HUES6 (cell line): ENCODE measurements at regions not wholly inside any gene's neighbourhood (a gene's known extent, or its start where the extent isn't known, plus 50 kb on each side); places are given as distances from the start of the nearest gene placed in this dataset.
"Not testable (repeated sequence)": the region's sequence is repeated elsewhere in the genome, so short reads cannot be mapped to it uniquely, and the experiment has no call there.

Source experiments
- H3K27ac ChIP-seq: 2 replicates; pipeline ENCODE4 v1.7.0; 2013; ENCODE audit warnings: low read depth, mild to moderate bottlenecking, low read length, inconsistent platforms
- H3K27me3 ChIP-seq: 2 replicates; pipeline ENCODE4 v1.6.1; 2013; ENCODE audit warnings: low read length; ENCODE audit not compliant: control insufficient read depth, insufficient read depth
- H3K36me3 ChIP-seq: 2 replicates; pipeline ENCODE4 v1.6.1; 2013; ENCODE audit warnings: low read length; ENCODE audit not compliant: control insufficient read depth, insufficient read depth
- H3K4me1 ChIP-seq: 2 replicates; pipeline ENCODE4 v1.6.1; 2013; ENCODE audit warnings: low read length; ENCODE audit not compliant: control insufficient read depth, insufficient read depth
- H3K4me3 ChIP-seq: 2 replicates; pipeline ENCODE4 v1.5.1; 2013; ENCODE audit warnings: low read depth, low read length
- H3K9ac ChIP-seq: one replicate; pipeline ENCODE4 v1.6.1; 2013; ENCODE audit warnings: mild to moderate bottlenecking, low read length
- H3K9me3 ChIP-seq: 2 replicates; pipeline ENCODE4 v1.6.1; 2013; ENCODE audit warnings: low read depth, low read length; ENCODE audit not compliant: control insufficient read depth, insufficient read depth

DNA sequence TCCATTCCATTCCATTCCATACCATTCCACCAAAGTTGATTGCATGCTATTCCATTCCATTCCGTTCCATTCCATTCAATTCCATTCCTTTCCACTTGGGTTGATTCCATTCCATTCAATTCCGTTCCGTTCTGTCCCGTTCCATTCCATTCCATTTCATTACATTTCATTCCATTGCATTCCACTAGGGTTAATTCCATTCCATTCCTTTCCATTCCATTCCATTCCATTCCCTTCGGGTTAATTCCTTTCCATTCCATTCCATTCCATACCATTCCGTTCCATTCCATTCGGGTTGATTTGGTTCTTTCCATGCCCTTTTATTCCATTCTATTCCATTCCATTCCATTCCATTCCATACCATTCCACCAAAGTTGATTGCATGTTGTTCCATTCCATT lies 131.9 kb downstream of the CWH43 start:
- not testable (repeated sequence) for H3K27ac ChIP-seq, H3K9ac ChIP-seq, H3K4me1 ChIP-seq, H3K36me3 ChIP-seq, H3K27me3 ChIP-seq
- Histone ChIP-seq H3K9me3 (peaks cover 80% of the 10 kb centered on the region), H3K4me3 (peak overlapping the region; percentile 4; the same call in 1 of the 2 replicates)

DNA sequence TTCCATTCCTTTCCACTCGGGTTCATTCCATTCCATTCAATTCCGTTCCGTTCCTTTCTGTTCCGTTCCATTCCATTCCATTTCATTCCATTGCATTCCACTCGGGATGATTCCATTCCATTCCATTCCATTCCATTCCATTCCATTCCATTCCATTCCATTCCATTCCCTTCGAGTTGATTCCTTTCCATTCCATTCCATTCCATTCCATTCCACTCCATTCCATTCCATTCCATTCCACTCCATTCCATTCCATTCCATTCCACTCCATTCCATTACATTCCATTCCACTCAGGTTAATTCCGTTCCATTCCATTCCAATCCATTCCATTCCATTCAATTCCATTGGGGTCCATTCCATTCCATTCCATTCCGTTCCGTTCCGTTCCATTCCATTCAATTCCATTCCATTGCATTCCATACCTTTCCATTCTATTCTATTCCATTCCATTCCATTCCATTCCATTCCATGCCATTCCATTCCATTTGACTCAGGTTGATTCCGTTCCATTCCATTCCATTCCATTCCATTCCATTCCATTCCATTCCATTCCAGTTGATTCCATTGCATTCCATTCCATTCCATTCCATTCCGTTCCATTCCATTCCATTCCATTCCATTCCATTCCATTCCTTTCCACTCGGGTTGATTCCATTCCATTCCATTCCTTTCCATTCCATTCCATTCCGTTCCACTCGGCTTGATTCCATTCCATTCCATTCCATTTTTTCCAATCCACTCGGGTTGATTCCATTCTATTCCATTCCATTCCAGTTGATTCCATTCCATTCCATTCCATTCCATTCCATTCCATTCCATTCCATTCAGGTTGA lies 132.5 kb downstream of the CWH43 start:
- not testable (repeated sequence) for H3K27ac ChIP-seq, H3K9ac ChIP-seq, H3K36me3 ChIP-seq, H3K27me3 ChIP-seq, H3K4me1 ChIP-seq
- Histone ChIP-seq H3K4me3 (peak overlapping the region; percentile 25), H3K9me3 (peaks cover 73% of the 10 kb centered on the region)

DNA sequence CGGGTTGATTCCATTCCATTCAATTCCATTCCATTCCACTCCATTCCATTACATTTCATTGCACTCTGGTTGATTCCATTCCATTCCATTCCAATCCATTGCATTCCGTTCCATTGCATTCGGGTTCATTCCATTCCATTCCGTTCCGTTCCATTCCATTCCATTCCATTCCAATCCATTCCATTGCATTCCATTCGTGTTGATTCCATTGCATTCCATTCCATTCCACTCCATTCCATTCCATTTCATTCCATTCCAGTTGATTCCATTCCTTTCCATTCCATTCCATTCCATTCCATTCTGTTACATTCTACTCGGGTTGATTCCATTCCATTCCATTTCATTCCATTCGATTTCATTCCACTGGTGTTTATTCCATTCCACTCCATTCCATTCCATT lies 133.3 kb downstream of the CWH43 start:
- H3K9ac ChIP-seq, H3K27me3 ChIP-seq, H3K36me3 ChIP-seq, H3K4me1 ChIP-seq, H3K27ac ChIP-seq: not testable (repeated sequence)
- Histone ChIP-seq H3K4me3 (peak overlapping the region; percentile 25), H3K9me3 (peaks cover 66% of the 10 kb centered on the region)

DNA sequence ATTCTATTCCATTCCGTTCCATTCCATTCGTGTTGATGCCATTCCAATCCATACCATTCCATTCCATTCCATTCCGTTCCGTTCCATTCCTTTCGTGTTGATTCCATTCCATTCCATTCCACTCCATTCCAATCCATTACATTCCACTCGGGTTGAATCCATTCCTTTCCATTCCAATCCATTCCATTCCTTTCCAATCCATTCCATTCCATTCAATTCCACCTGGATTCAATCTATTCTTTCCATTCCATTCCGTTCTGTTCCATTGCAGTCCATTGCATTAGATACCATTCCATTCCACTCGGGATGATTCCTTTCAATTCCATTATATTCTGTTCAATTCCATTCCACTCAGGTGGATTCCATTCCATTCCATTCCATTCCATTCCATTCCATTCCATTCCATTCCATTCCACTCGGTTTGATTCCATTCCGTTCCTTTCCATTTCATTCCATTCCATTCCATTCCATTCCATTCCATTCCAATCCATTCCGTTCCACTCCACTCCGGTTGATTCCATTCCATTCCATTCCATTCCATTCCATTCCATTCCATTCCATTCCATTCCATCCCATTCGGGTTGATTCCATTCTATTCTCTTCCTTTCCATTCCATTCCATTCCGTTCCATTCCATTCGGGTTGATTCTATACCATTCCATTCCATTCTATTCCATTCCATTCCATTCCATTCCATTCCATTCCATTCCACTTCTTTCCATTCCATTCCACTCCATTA lies 134.1 kb downstream of the CWH43 start:
- H3K27ac ChIP-seq, H3K36me3 ChIP-seq, H3K27me3 ChIP-seq, H3K4me1 ChIP-seq, H3K9ac ChIP-seq: not testable (repeated sequence)
- Histone ChIP-seq H3K9me3 (peaks cover 60% of the 10 kb centered on the region), H3K4me3 (peak overlapping the region; percentile 7)

DNA sequence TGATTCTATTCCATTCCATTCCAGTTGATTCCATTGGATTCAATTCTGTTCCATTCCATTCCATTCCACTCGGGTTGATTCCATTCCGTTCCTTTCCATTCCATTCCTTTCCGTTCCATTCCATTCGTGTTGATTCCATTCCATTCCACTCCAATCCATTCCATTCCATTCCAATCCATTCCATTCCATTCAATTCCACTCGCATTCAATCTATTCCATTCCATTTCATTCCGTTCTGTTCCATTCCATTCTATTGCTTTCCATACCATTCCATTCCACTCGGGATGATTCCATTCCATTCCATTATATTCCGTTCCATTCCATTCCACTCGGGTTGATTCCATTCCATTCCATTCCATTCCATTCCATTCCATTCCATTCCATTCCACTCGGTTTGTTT lies 134.7 kb downstream of the CWH43 start:
- Histone ChIP-seq H3K9me3 (peaks cover 54% of the 10 kb centered on the region), H3K4me3 (peak overlapping the region; percentile 0; the same call in 1 of the 2 replicates)
- H3K9ac ChIP-seq, H3K36me3 ChIP-seq, H3K27me3 ChIP-seq, H3K4me1 ChIP-seq, H3K27ac ChIP-seq: not testable (repeated sequence)

DNA sequence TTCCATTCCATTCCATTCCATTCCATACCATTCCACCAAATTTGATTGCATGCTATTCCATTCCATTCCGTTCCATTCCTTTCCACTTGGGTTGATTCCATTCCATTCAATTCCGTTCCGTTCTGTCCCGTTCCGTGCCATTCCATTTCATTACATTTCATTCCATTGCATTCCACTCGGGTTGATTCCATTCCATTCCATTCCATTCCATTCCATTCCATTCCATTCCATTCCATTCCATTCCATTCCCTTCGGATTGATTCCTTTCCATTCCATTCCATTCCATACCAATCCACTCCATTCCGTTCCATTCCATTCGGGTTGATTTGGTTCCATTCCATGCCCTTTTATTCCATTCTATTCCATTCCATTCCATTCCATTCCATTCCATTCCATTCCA lies 140.4 kb downstream of the CWH43 start:
- H3K36me3 ChIP-seq, H3K27me3 ChIP-seq, H3K9ac ChIP-seq, H3K4me3 ChIP-seq, H3K9me3 ChIP-seq, H3K4me1 ChIP-seq, H3K27ac ChIP-seq: not testable (repeated sequence)

DNA sequence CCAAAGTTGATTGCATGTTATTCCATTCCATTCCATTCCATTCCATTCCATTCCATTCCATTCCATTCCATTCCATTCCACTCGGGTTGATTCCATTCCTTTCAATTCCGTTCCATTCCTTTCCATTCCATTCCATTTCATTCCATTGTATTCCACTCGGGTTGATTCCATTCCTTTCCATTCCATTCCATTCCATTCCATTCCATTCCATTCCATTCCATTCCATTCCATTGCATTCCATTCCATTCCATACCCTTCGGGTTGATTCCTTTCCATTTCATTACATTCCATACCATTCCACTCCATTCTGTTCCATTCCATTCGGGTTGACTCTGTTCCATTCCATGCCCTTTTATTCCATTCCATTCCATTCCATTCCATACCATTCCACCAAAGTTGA lies 140.8 kb downstream of the CWH43 start:
- H3K9ac ChIP-seq, H3K9me3 ChIP-seq, H3K27me3 ChIP-seq, H3K27ac ChIP-seq, H3K36me3 ChIP-seq, H3K4me3 ChIP-seq, H3K4me1 ChIP-seq: not testable (repeated sequence)

DNA sequence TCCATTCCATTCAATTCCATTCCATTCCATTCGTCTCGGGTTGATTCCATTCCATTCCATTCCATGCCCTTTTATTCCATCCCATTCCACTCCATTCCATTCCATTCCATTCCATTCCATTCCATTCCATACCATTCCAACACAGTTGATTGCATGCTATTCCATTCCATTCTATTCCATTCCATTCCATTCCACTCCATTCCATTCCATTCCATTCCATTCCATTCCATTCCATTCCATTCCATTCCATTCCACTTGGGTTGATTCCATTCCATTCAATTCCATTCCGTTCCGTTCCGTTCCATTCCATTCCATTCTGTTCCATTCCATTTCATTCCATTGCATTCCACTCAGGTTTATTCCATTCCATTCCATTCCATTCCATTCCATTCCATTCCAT lies 143.3 kb downstream of the CWH43 start:
- not testable (repeated sequence) for H3K4me3 ChIP-seq, H3K27me3 ChIP-seq, H3K9me3 ChIP-seq, H3K36me3 ChIP-seq, H3K4me1 ChIP-seq, H3K27ac ChIP-seq, H3K9ac ChIP-seq

DNA sequence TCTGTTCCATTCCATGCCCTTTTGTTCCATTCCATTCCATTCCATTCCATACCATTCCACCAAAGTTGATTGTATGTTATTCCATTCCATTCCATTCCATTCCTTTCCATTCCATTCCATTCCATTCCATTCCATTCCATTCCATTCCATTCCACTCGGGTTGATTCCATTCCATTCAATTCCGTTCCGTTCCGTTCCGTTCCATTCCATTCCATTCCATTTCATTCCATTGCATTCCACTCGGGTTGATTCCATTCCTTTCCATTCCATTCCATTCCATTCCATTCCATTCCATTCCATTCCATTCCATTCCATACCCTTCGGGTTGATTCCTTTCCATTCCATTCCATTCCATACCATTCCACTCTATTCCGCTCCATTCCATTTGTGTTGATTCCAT lies 143.8 kb downstream of the CWH43 start:
- H3K9me3 ChIP-seq, H3K36me3 ChIP-seq, H3K27me3 ChIP-seq, H3K9ac ChIP-seq, H3K4me3 ChIP-seq, H3K27ac ChIP-seq, H3K4me1 ChIP-seq: not testable (repeated sequence)

DNA sequence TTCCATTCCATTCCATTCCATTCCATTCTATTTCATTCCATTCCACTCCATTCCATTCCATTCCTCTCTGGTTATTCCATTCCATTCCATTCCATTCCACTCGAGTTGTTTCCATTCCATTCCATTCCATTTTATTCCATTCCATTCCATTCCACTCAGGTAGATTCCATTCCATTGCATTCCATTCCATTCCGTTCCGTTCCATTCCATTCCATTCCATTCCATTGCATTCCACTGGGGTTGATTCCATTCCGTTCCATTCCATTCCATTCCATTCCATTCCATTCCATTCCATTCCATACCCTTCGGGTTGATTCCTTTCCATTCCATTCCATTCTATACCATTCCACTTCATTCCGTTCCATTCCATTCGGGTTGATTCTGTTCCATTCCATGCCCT lies 144.6 kb downstream of the CWH43 start:
- H3K36me3 ChIP-seq, H3K9me3 ChIP-seq, H3K27me3 ChIP-seq: not testable (repeated sequence)

DNA sequence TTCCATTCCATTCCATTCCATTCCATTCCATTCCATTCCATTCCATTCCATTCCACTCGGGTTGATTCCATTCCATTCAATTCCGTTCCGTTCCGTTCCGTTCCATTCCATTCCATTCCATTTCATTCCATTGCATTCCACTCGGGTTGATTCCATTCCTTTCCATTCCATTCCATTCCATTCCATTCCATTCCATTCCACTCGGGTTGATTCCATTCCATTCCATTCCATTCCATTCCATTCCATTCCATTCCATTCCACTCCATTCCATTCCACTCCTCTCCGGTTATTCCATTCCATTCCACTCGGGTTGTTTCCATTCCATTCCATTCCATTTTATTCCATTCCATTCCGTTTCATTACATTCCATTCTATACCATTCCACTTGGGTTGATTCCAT lies 151.0 kb downstream of the CWH43 start:
- not testable (repeated sequence) for H3K36me3 ChIP-seq, H3K9ac ChIP-seq, H3K9me3 ChIP-seq, H3K4me1 ChIP-seq, H3K27ac ChIP-seq, H3K4me3 ChIP-seq, H3K27me3 ChIP-seq

More for the DNA sequence above, 144.6 kb downstream of the CWH43 start:
- H3K27ac ChIP-seq, H3K9ac ChIP-seq, H3K4me1 ChIP-seq, H3K4me3 ChIP-seq: not testable (repeated sequence)
